Heart left ventricle (tissue), 16 donors: ENCODE measurements at regions not wholly inside any gene's neighbourhood (a gene's known extent, or its start where the extent isn't known, plus 50 kb on each side); places are given as distances from the start of the nearest gene placed in this dataset.

ENCODE experiments used
- ATAC-seq, 4 donors: fragments of 200-7000 bp; cut with Tn5 transposase; one replicate each; pipeline ENCODE4 v1.9.1; 2020 to 2022; ENCODE audit warnings: moderate library complexity in 4 of 4, mild to moderate bottlenecking in 3 of 4, moderate number of reproducible peaks in 1 of 4
- DNase-seq, 5 donors: peaks; one replicate each; pipeline ENCODE4 v3.0.0-alpha.2; 2020
- H3K27ac ChIP-seq, 12 donors: fragments of 200-600 bp; sonication (generic) in 4 of 12; one replicate each; pipeline versions ENCODE4 v1.5.0 to v1.8.0; 2016 to 2022; ENCODE audit warnings: mild to moderate bottlenecking in 2 of 12
- H3K27me3 ChIP-seq, 9 donors: fragments of 200-600 bp; sonication (generic) in 2 of 9; one replicate each; pipeline versions ENCODE4 v1.5.1 to v1.8.0; 2016 to 2022; ENCODE audit warnings: mild to moderate bottlenecking in 3 of 9
- H3K36me3 ChIP-seq, 9 donors: fragments of 200-600 bp; sonication (generic) in 2 of 9; one replicate each; pipeline versions ENCODE4 v1.5.0 to v1.8.0; 2018 to 2022; ENCODE audit warnings: mild to moderate bottlenecking in 2 of 9
- H3K4me1 ChIP-seq, 12 donors: fragments of 200-600 bp; sonication (generic) in 4 of 12; one replicate each; pipeline versions ENCODE4 v1.5.0 to v1.8.0; 2016 to 2022; ENCODE audit warnings: mild to moderate bottlenecking in 3 of 12
- H3K4me3 ChIP-seq, 12 donors: fragments of 200-600 bp; sonication (generic) in 4 of 12; one replicate each; pipeline versions ENCODE4 v1.5.0 to v1.8.0; 2017 to 2022; ENCODE audit warnings: mild to moderate bottlenecking in 9 of 12, moderate library complexity in 4 of 12
- H3K9me3 ChIP-seq, 12 donors: fragments of 200-600 bp; sonication (generic) in 4 of 12; one replicate each; pipeline versions ENCODE4 v1.5.0 to v1.8.0; 2016 to 2022; ENCODE audit warnings: mild to moderate bottlenecking in 1 of 12
- POLR2A ChIP-seq, 2 donors: fragments of 450-650 bp; IDR thresholded peaks; one replicate each; pipeline ENCODE4 v1.6.1; 2017; ENCODE audit warnings: antibody characterized with exemption in 2 of 2, mild to moderate bottlenecking in 2 of 2, moderate library complexity in 2 of 2
- WGBS, 4 donors: extraction: QIAGEN DNeasy Blood & Tissue Kit in 2 of 4; methylation state at CpG; one replicate each; pipeline versions ENCODE4 v1.1.5 to v1.1.7; 2013 to 2018; 5-methylcytosine and 5-hydroxymethylcytosine counted together
- intact Hi-C, 10 donors: fragments of 100-400 bp; cut with DNase I; formaldehyde crosslinking; loops; one replicate each; pipeline versions ENCODE4 v1.11.1 to v1.14.2; 2022
- TF ChIP-seq, protein P1 (sequence below), 12 donors: fragments of 200-600 bp; sonication (generic) in 4 of 12; IDR thresholded peaks; one replicate each; pipeline versions ENCODE4 v1.5.0 to v1.8.0; 2018 to 2022; ENCODE audit warnings: antibody characterized with exemption in 12 of 12, mild to moderate bottlenecking in 5 of 12
- donor health status: ischemic (EF 13 %, LVEDD 7.1; RV severe dilation, severe dysfunction).
- donor health status: healthy with polysubstance abuse.
- donor health status: DM: no; HTN: yes; CAD: no.
- donor health status: DM: no; HTN: no; CAD: no.
- donor health status: ischemic (EF 25% LVEDD 6.9; RV normal size, moderate dysfunction).
- donor health status: ischemic (EF 25% LVEDD 5.7; RV mildly dilated, moderate dysfunction).
- donor health status: healthy.
- donor health status: DM: yes; HTN: yes; CAD: no.
- donor health status: ischemic (EF 35%, LVEDD 5.7; RV mildly dilated, moderate dysfunction).
- donor health status: nonischemic (EF 11% LVEDD 7.7; RV severe dilation, severe dysfunction).
- donor health status: DM: yes; HTN: yes; CAD: no.
- donor health status: PGD.
- donor health status: ischemic (EF 29% LVEDD 5.4; RV normal size, mild dysfunction).
- donor health status: nonischemic (EF 23%, LVEDD 6.1; RV moderate dilation, normal function).

DNA sequence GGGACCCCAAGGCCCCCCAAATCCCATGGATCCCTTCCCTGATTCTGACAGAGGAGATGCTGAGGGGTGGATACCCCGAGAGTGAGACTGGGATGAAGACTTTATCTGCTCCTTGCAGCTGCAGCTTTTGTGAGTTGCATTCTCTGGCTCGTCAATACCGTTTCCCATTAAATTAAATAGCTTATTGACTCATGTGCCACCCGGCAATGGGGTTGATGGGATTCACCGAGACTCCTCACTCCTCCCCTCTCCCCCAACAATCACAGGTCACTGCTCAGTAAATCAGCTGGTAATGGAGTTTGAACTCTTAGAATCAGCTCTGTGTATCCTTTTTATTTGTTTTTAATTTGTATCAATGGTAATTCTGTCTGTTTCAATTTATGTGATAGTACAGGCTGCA lies 337.5 kb upstream of the PLXNA2 start:
- Histone ChIP-seq H3K36me3 (no peaks in the 10 kb centered on the region), H3K27ac (no peak overlapping the region), H3K4me3 (no peak overlapping the region), H3K27me3 (no peaks in the 10 kb centered on the region), H3K4me1 (peaks cover 0 to 16% (median 7%) of the 10 kb centered on the region in 12 donors), H3K9me3 (no peaks in the 10 kb centered on the region)
- intact Hi-C loops = no loop called here
- ATAC-seq = no peak
- DNase-seq = no peak
- TF ChIP-seq POLR2A (IDR thresholded peaks at IDR 0.05) = no peak
- TF ChIP-seq, protein P1, sequence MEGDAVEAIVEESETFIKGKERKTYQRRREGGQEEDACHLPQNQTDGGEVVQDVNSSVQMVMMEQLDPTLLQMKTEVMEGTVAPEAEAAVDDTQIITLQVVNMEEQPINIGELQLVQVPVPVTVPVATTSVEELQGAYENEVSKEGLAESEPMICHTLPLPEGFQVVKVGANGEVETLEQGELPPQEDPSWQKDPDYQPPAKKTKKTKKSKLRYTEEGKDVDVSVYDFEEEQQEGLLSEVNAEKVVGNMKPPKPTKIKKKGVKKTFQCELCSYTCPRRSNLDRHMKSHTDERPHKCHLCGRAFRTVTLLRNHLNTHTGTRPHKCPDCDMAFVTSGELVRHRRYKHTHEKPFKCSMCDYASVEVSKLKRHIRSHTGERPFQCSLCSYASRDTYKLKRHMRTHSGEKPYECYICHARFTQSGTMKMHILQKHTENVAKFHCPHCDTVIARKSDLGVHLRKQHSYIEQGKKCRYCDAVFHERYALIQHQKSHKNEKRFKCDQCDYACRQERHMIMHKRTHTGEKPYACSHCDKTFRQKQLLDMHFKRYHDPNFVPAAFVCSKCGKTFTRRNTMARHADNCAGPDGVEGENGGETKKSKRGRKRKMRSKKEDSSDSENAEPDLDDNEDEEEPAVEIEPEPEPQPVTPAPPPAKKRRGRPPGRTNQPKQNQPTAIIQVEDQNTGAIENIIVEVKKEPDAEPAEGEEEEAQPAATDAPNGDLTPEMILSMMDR (IDR thresholded peaks at IDR 0.05) = no peak
- 89 to 97% (median 94%) methylated on average over 5 of the region's 5 CpGs for WGBS, 4 donors

DNA sequence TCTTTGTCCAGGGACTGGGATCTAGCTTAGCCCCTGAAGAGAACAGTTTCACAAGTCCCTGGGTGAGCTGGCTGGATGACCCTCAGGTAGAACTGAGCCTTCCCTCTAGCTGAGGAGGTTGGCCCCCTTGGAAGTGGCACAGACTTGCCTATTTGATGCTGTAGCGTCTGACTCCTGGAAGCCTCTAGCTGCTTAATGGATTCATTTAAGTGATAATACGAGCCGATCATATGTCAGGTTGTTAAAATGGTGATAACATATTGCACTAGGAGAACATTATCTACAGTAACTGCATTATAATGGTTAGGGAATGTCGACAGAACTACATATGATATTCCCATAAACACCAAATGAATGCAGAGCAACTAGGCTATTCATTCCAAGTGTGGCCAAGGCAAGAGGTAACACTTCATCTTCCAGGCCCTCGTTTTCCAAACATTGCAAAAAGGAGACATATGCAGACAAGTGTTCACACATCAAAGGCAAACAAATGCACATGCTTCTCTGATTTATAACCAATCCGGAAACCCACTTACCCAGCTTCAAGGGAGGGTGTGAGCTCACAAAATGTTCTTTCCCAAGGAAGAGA lies 340.1 kb upstream of the PLXNA2 start:
- intact Hi-C loops = no loop called here
- Histone ChIP-seq H3K4me3 (no peak overlapping the region), H3K36me3 (no peaks in the 10 kb centered on the region), H3K27me3 (no peaks in the 10 kb centered on the region), H3K27ac (no peak overlapping the region), H3K9me3 (no peaks in the 10 kb centered on the region), H3K4me1 (peaks cover 0 to 7% (median 0%) of the 10 kb centered on the region in 12 donors)
- no peak for TF ChIP-seq POLR2A (IDR thresholded peaks at IDR 0.05)
- TF ChIP-seq, protein P1 (IDR thresholded peaks at IDR 0.05) = no peak
- DNase-seq (no peak), ATAC-seq (no peak)
- 81 to 89% (median 85%) methylated on average over 6 of the region's 6 CpGs for WGBS, 4 donors

- H3K9me3 ChIP-seq = no peaks in the 10 kb centered on the region
- H3K27me3 ChIP-seq = no peaks in the 10 kb centered on the region
- whole genome bisulfite sequencing, 4 donors = 66 to 78% (median 70%) methylated on average over 2 of the region's 2 CpGs
- no peaks in the 10 kb centered on the region for H3K36me3 ChIP-seq
- DNase-seq = no peak
- no peak overlapping the region for H3K27ac ChIP-seq
- ATAC-seq = no peak
- H3K4me1 ChIP-seq = no peaks in the 10 kb centered on the region
- H3K4me3 ChIP-seq = no peak overlapping the region
- TF ChIP-seq, protein P1 (IDR thresholded peaks at IDR 0.05) = no peak
- no peak for TF ChIP-seq POLR2A (IDR thresholded peaks at IDR 0.05)
- intact Hi-C loops = no loop called here
These were observed 342.9 kb upstream of the PLXNA2 start for GRCh38 chr1:208587110-208587509.

GRCh38 chr1:208593306-208594006 lies 349.3 kb upstream of the PLXNA2 start:
- Histone ChIP-seq H3K36me3 (no peaks in the 10 kb centered on the region), H3K27me3 (no peaks in the 10 kb centered on the region), H3K4me3 (no peak overlapping the region), H3K9me3 (no peaks in the 10 kb centered on the region), H3K4me1 (peaks cover 0 to 13% (median 4%) of the 10 kb centered on the region in 12 donors), H3K27ac (peak overlapping the region in 9 of 12 donors; percentile 0 to 88 (median 42))
- DNase-seq = no peak
- TF ChIP-seq, protein P1 (IDR thresholded peaks at IDR 0.05) = no peak
- no peak for TF ChIP-seq POLR2A (IDR thresholded peaks at IDR 0.05)
- intact Hi-C loops = no loop called here
- WGBS, 4 donors = 41 to 61% (median 46%) methylated on average over 2 of the region's 2 CpGs
- peak; percentile 68 to 98 (median 82) for ATAC-seq
